NCI-H774 (cell line): ENCODE measurements at regions not wholly inside any gene's neighbourhood (a gene's known extent, or its start where the extent isn't known, plus 50 kb on each side); places are given as distances from the start of the nearest gene placed in this dataset.

Experiments
- DNase-seq: peaks from one replicate; lab custom pipeline; 2025; lab: John Stamatoyannopoulos, UW

GRCh38 chr10:29397221-29397620 lies 108.4 kb downstream of the LYZL1 start:
- DNase-seq = no peak

- no peak for DNase-seq
Observed at GRCh38 chr10:29403208-29403607, 114.3 kb downstream of the LYZL1 start.

GRCh38 chr10:29407280-29407858 lies 118.5 kb downstream of the LYZL1 start:
- no peak for DNase-seq
